ENCODE measurements at regions not wholly inside any gene's neighbourhood (a gene's known extent, or its start where the extent isn't known, plus 50 kb on each side); places are given as distances from the start of the nearest gene placed in this dataset.

DNA sequence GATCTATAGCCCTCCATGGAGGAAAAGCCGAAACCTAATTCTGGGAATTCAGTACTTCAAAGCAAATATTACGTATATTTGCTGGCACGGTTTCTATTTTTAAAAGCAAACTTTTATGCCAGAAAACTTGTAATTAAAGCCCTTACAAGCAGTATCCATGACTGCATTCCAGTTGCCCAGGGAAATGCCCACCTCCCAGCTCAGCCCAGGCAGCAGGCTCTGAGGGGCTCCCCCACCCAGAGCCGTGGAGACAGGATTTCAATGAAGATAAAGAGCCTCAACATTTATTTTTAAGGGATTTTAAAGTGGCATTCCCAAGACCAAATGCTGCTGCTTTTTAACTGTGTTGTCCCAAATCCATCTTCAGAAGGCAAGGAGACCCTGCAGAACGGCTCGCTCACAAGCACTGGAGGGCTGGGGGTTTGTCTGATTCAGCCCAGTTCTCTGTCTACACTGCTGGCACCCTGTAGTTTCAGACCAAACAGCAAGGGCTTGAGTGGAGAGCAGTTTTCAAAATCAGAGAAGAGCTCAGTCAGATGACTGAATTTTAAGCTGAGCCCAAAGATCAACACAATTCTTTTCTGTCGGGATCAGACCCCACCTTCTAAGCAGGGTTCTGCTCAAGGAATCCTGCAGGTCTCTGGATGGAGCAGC lies 105.1 kb downstream of the KCNF1 start:
- TF ChIP-seq GATA1 (IDR thresholded peaks at IDR 0.05; ENCODE audit: low read depth, low read length): no peak
- no peak for TF ChIP-seq POLR2A (IDR thresholded peaks at IDR 0.05; ENCODE audit: low read length)
- DNase-seq: no peak

DNA sequence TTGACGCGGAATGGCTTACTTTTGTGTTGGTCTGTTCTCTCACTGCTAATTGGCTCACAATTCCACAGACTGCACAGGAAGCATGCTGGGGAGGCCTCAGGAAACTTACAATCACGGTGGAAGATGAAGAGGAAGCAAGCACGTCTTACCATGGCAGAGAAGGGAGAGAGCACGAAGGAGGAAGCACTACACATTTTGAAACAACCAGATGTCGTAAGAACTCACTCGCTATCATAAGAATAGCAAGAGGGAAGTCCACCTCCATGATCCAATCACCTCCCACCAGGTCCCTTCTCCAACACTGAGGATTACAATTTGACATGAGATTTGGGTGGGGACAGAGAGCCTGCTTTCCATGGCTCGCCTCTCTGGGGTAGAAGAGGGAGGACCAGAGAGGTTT lies 106.2 kb downstream of the KCNF1 start:
- no peak for TF ChIP-seq POLR2A (IDR thresholded peaks at IDR 0.05; ENCODE audit: low read length)
- TF ChIP-seq GATA1 (IDR thresholded peaks at IDR 0.05; ENCODE audit: low read depth, low read length): no peak
- no peak for DNase-seq

DNA sequence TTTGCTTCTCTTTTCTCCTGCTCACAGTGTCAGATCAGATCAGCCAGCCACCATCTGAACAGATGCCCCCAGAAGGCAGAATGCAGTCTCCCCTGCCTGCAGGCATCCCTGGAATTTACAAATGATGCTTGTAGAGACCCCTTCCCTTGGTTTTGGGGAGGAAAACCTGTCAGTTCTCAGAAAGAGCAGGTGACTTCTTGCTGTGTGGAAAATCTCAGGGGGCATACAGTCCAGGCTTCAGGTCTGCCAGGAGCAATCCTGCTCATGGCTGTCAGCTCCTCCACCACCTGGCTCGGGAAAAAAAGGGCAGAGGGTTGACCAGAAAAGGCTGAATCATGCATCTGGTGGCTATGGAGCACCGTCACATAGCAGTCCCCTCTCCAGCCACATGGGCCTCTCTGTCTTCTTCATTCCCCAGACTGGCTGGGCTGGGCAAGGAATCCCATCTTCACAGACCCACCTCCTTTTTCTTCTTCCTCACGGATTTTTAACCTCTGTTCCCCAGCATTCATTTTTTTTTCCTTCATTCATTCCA lies 107.0 kb downstream of the KCNF1 start:
- no peak for TF ChIP-seq GATA1 (IDR thresholded peaks at IDR 0.05; ENCODE audit: low read depth, low read length)
- no peak for TF ChIP-seq POLR2A (IDR thresholded peaks at IDR 0.05; ENCODE audit: low read length)
- DNase-seq: no peak

DNA sequence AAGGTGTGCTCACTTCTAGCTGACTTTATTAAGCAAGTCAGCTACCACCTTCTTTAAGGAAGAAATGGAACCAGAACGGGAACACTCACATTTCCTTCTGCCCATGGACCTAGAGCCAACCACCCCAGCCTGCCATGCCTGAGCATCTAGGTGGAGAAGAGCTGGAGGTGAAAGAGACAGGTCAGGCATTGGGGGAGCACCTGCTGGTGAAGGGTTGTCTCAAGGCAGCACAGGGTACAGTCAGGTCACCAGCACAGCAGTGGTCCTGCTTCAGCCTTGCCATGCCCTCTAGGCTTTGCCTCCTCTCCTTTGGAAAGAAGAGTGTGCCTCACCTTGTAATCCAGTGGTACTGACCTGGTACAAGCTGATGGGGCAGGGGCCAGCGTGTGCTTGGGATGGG lies 107.9 kb downstream of the KCNF1 start:
- DNase-seq: no peak
- no peak for TF ChIP-seq GATA1 (IDR thresholded peaks at IDR 0.05; ENCODE audit: low read depth, low read length)
- TF ChIP-seq POLR2A (IDR thresholded peaks at IDR 0.05; ENCODE audit: low read length): no peak

DNA sequence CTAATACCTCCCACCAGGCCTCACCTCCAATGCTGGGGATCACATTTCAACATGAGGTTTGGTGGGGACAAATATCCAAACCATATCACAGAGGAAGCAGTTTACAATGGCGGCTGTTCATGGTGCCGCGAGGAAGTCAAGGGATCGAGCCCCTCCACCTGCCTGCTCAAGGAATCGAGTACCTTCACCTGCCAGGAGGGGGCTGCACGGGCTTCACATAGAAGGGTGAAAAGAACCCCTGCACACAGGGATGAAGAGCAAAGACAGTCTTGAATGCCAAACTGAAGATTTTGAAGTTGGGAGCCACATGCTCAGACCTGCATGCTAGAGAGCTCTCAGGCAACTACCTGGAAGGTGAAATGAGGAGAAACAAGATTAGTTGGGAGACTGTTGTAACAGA lies 110.3 kb downstream of the KCNF1 start:
- DNase-seq: no peak
- TF ChIP-seq GATA1 (IDR thresholded peaks at IDR 0.05; ENCODE audit: low read depth, low read length) (no peak), POLR2A (IDR thresholded peaks at IDR 0.05; ENCODE audit: low read length) (no peak)

DNA sequence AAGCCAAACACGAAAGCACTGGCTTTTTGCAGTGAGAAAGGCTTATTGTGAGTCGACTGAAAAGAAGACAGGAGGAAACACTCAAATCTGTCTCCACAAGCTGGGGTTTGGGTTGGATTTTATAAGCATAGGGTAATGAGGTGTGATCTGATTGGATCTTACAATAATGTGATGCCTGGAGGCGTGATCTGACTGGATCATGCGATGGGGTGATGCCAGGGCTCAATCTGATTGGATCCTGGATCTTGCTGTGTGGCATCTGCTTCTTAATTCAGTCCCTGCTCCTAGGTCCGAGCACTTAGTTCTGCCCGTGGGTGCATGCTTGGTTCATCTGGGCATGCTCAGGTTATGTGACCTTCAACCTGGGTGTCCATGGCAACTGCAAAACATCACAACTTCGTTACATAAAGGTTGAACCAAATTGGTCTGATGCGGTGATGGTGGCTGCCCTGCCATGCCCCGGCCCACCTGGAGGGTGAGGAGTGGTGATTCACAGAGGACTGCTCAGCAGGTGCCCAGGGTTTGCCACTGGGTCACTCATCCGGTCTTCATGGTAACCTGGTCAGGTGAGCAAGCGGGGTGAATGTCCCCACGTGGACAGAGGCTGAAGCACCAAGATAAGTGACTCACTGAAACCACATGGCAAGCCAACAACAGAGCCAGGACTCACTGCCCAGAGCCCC lies 111.0 kb downstream of the KCNF1 start:
- TF ChIP-seq POLR2A (IDR thresholded peaks at IDR 0.05; ENCODE audit: low read length) (no peak), GATA1 (IDR thresholded peaks at IDR 0.05; ENCODE audit: low read depth, low read length) (no peak)
- no peak for DNase-seq

DNA sequence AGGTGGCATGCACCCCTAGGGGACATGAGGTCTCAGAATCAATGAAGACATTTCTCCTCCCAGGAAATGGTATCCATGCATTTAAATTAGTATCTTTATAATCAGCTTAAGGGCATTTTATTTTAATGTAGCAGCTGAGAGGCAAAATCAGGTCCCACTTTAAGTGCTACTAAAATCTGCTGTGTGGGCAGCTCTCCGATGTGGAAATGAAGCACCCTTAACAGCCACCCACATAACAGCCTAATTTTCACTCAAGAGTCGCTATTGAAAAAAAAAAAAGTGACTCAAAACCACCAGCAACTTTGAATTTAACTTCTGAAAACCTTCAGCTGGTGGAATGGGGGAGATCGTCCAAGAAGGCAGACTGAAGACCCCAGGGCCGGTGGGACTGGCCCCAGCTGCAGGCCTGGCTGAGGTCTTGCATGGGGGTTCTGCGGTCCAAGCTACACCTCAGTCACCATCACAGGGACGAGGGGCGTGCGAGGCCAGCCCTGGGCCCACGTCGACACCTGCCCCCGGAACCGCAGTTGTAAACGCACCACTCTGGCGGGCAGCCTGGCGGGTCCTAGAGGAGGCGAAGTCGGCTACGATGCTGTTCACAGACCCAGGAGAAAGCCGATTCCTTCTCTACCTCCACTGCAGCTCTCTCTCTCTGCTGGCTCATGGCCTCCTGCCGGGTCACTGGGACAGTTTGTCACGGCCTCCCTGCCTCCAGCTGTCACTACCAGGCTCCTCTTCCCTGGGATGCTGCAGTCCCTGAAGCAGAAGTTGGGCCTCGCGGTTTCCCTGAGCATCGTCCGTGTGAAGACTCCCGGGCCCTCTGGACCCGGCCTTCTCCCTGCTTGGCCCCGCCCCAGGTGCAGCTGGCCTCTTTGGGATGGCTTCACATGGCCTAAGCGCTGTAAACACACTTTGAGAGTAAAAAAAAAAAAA lies 111.9 kb downstream of the KCNF1 start:
- DNase-seq: no peak
- no peak for TF ChIP-seq POLR2A (IDR thresholded peaks at IDR 0.05; ENCODE audit: low read length)
- TF ChIP-seq GATA1 (IDR thresholded peaks at IDR 0.05; ENCODE audit: low read depth, low read length): no peak

DNA sequence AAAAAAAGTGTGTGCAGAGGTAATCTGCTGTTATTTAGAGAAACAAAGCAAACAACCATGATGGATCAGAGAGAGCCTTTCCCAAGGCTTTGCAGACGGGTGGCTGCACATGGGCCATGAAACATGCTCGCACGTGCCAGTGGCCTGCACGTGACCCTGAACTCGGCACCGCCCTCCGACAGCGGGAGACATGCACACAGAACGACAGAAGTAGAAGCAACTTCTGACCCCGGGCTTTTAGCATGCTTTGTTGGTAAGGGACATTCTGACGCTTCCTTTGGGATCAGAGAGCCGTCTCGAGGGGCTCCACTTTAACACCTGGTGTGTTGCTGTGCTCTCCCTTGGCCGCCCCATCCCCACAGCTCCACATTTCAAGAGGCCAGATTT lies 112.5 kb downstream of the KCNF1 start:
- no peak for DNase-seq
- TF ChIP-seq GATA1 (IDR thresholded peaks at IDR 0.05; ENCODE audit: low read depth, low read length) (no peak), POLR2A (IDR thresholded peaks at IDR 0.05; ENCODE audit: low read length) (no peak)

DNA sequence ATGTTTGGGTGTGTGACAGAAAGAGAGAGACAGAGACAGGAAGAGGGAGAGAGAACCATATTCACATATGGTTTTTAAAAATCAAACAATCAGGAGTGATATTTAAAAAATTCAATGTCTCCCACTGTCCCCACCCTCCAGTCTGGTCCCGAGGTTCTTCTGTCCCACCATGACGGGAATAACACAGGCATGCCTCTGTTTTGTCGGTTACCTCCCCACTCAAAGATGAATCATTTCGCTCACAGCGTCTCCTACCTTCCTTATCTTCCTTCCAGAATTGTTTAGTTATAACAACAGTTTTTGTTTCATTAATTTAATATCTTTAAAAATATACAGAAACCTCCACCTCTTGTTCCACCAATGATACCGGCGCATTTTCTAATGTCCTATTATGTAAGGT lies 113.0 kb downstream of the KCNF1 start:
- TF ChIP-seq GATA1 (IDR thresholded peaks at IDR 0.05; ENCODE audit: low read depth, low read length): no peak
- no peak for TF ChIP-seq POLR2A (IDR thresholded peaks at IDR 0.05; ENCODE audit: low read length)
- no peak for DNase-seq

DNA sequence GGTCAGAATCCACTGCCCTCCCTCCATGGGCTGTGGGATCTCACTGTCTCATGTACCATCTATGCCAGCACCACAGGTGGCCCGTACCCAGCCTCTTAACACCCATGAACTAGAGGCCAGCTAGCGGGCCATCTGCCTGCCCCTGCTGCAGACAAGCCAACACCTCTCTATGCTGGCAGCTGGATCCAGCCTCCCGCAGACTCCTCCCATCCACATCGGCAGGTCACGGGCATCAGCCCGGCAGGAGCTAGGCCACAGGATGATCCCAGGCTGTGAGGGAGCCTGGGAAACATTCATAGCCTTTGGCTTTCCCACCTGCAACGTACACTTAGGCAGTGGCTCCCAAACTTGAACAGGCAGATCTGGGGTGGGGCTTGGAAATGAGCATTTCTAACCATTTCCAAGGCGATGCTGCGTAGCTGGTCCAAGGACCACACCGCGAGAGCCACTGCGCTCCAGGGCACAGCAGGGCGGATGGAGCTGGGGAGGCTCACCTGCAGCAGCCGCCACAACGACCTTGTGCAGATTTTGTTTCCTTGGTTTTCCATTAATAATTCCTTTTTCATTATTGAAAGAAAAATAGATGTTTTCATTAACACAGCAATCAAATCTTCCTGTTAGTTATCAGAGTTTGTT lies 114.7 kb downstream of the KCNF1 start:
- TF ChIP-seq POLR2A (IDR thresholded peaks at IDR 0.05; ENCODE audit: low read length): no peak
- no peak for TF ChIP-seq GATA1 (IDR thresholded peaks at IDR 0.05; ENCODE audit: low read depth, low read length)
- no peak for DNase-seq

DNA sequence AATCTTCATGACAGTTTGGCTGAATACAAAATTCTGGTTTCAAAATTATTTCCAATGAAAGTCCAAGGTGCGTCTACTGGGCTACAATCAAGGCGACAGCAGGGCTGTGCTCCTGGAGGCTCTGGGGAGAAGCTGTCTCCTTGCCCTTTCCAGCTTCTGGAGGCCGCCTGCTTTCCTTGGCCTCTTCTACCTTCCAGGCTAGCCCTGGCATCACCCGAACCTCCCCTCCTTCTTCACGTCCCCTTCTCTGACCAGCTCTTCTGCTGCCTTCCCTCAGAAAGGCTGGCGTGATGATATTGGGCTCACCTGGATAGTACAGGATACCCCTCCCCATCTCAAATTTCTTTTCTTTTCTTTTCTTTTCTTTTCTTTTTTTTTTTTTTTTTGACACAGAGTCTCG lies 115.5 kb downstream of the KCNF1 start:
- TF ChIP-seq GATA1 (IDR thresholded peaks at IDR 0.05; ENCODE audit: low read depth, low read length) (no peak), POLR2A (IDR thresholded peaks at IDR 0.05; ENCODE audit: low read length) (no peak)
- DNase-seq: no peak

DNA sequence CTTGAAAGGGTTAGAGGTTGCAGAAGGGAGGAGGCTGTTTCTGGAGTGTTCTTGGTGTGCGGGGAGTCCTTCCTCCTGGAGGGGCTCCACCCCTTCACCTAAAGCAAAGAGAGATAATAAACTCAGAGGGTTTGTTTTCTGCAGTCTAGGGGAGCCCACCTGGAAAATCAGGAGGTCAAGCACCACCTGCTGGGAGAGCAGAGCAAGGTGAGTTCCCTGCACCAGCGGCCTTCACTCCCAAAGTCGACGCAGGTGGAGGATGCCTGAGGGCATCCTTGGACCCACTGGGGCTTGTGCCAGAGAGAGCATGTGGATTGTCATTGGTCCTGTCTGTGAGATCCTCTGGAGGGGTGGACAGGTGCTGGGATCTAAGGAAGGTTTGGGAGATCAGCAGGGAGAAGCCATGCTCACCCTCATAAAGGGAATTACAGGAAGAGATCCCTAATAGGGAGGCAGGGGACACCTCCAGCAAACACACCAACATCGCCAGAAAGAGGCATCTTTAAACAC lies 116.7 kb downstream of the KCNF1 start:
- no peak for DNase-seq
- TF ChIP-seq POLR2A (IDR thresholded peaks at IDR 0.05; ENCODE audit: low read length) (no peak), GATA1 (IDR thresholded peaks at IDR 0.05; ENCODE audit: low read depth, low read length) (no peak)

DNA sequence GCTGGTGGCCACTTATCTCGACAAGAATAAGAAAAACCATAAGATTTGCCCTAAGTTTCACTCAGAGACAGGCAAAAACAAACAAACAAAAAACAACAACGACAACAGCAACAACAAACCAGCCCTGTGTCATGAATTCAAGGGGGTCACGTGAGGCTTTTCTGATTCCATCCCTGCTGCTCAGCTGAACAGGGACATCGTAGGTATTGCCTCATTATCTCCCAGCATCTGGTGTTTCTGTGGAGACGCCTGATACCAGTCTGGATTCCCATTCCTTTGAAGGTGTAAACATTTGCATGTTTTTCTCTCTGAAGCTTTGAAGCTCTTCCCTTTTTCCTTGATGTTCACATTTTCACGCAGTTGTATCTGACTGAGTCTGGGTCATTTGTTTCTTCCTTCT lies 117.4 kb downstream of the KCNF1 start:
- no peak for DNase-seq
- TF ChIP-seq GATA1 (IDR thresholded peaks at IDR 0.05; ENCODE audit: low read depth, low read length) (no peak), POLR2A (IDR thresholded peaks at IDR 0.05; ENCODE audit: low read length) (no peak)

All from erythroblast (primary cell).